GM19035 (cell line): ENCODE measurements at regions not wholly inside any gene's neighbourhood (a gene's known extent, or its start where the extent isn't known, plus 50 kb on each side); places are given as distances from the start of the nearest gene placed in this dataset.

ENCODE experiments used
- ATAC-seq: cut with Tn5 transposase; IDR thresholded peaks from one replicate; pipeline ENCODE4 v1.9.1; 2021; ENCODE audit not compliant: unreplicated experiment

- no peak for ATAC-seq
Observed at GRCh38 chr2:191604154-191604553, 73.8 kb upstream of the NABP1 start.

GRCh38 chr2:191607096-191607495 is 70.8 kb upstream of the NABP1 start:
- ATAC-seq, result no peak

- no peak for ATAC-seq
Observed at GRCh38 chr2:191610756-191611155, 67.2 kb upstream of the NABP1 start.

- ATAC-seq, result peak; percentile 96
Observed at GRCh38 chr2:191611614-191612013, 66.3 kb upstream of the NABP1 start.

GRCh38 chr2:191612496-191612895 is 65.4 kb upstream of the NABP1 start:
- ATAC-seq, result no peak

- no peak for ATAC-seq
Observed at GRCh38 chr2:191614759-191615158, 63.2 kb upstream of the NABP1 start.

- ATAC-seq, result no peak
Observed at GRCh38 chr2:191615596-191615995, 62.3 kb upstream of the NABP1 start.

GRCh38 chr2:191617575-191617974 is 60.4 kb upstream of the NABP1 start:
- peak; percentile 87 for ATAC-seq

- peak; percentile 1 for ATAC-seq
Observed at GRCh38 chr2:191618046-191618780, 59.7 kb upstream of the NABP1 start.

- no peak for ATAC-seq
Observed at GRCh38 chr2:191618786-191619185, 59.1 kb upstream of the NABP1 start.

- no peak for ATAC-seq
Observed at GRCh38 chr2:191620144-191620543, 57.8 kb upstream of the NABP1 start.

- no peak for ATAC-seq
Observed at GRCh38 chr2:191622374-191623320, 55.3 kb upstream of the NABP1 start.

- ATAC-seq, result no peak
Observed at GRCh38 chr2:191625016-191625415, 52.9 kb upstream of the NABP1 start.

- ATAC-seq, result no peak
Observed at GRCh38 chr2:191625446-191625845, 52.5 kb upstream of the NABP1 start.

GRCh38 chr2:191626497-191627151 is 51.3 kb upstream of the NABP1 start:
- ATAC-seq, result no peak

- no peak for ATAC-seq
Observed at GRCh38 chr2:191627518-191627917, 50.4 kb upstream of the NABP1 start.
